GM18951 (cell line): ENCODE measurements at regions not wholly inside any gene's neighbourhood (a gene's known extent, or its start where the extent isn't known, plus 50 kb on each side); places are given as distances from the start of the nearest gene placed in this dataset.

Experiments used
- POLR2A ChIP-seq: IDR thresholded peaks from 4 replicates; pipeline ENCODE4 v1.6.1; 2011; ENCODE audit warnings: mild to moderate bottlenecking; ENCODE audit not compliant: insufficient read length, insufficient read depth; ENCODE audit errors: extremely low read depth
- in situ Hi-C: fragments of 300-500 bp; cut with MboI; formaldehyde crosslinking; loops from one replicate; pipeline ENCODE4 v1.12.0; 2022; ENCODE audit warnings: low sequenced_read_pairs, mixed read lengths, inconsistent platforms; ENCODE audit not compliant: unreplicated experiment

DNA sequence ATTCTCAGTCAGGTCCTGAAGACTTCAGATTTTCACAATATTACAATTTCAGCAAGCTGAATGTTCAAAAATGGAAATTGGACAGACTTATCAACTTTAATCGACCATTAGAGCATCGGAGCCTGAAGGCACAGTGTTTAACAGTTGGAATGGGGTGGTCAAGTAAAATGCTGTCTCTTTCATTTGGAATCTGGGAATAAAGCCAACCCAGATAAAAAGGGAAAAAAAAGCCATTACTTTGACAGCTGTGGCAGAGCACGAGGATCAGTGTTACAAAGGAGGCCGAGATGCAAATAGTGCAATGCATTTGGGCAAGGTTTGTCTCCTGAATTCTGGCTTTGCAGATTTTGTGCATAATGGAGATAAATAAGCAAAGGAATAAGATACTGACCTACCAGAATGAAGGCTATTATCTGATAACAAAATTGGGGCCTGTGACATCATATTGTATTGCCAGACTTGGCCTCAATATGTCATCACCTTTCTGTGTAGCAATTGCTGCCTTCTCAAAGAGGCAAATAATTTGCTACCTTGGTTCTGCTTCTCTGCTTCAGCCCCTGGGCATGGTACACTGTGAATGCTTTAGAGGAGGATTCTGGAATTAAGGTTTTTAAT is 277.5 kb upstream of the KLHL29 start:
- no peak for TF ChIP-seq POLR2A
- in situ Hi-C loops = no loop called here

DNA sequence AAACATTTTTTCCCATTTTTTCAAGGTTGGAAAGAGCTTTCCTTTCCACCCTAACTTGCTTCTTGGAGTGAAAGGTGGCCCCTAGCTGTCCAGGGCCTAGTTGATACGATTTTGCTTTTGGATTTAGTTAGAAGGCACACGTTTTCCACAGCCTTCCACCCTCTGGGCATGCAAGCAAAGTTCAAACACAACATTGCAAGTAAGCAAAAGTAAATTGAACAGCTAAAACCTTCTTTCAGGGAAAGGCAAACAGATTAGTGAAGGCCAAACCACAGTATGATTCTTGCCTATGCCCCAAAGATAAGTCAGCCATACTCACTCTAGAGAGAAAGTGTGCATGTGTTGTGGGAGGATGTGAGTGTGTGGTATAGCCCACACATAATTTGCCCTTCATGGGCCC is 273.7 kb upstream of the KLHL29 start:
- in situ Hi-C loops = no loop called here
- TF ChIP-seq POLR2A = no peak

DNA sequence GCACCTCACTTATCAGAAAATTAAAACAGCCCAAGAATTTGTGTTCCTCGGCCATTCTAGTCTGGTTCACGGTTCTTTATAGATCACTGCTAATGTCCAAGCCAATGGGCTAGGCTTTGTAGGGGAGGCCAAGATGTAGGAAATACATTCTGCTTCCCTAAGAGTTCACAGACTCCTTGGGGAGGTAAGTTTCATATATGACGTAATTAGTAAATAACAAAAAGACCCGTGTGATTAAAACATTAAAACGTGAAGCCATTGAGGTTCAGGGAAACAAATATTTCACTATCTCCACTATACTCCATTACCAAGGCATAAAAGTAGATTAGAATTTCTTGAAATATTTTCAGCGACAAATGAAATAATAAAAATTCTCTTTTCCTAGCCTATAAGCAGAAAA is 272.5 kb upstream of the KLHL29 start:
- no peak for TF ChIP-seq POLR2A
- in situ Hi-C loops = no loop called here

DNA sequence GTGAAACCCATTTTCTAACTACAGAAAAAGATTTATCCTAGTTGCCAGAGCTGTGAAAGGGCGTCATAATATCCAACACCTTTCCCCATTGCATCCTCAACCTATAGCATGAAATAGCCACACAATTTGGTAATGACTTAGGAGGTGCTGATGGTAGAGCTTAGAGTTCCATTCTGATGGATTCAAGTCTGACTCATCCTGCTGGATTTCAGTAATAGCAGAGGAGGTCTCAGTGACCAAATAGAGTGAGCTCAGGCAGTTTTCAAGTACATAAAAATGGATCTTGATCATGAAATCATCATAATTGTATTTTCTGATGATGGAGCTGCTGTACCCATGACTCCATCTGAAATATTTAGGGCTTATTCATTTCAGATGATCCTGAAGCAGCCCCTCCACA is 270.7 kb upstream of the KLHL29 start:
- TF ChIP-seq POLR2A = no peak
- in situ Hi-C loops = no loop called here

GRCh38 chr2:23118313-23118712 is 266.7 kb upstream of the KLHL29 start:
- in situ Hi-C loops = no loop called here
- TF ChIP-seq POLR2A = no peak

DNA sequence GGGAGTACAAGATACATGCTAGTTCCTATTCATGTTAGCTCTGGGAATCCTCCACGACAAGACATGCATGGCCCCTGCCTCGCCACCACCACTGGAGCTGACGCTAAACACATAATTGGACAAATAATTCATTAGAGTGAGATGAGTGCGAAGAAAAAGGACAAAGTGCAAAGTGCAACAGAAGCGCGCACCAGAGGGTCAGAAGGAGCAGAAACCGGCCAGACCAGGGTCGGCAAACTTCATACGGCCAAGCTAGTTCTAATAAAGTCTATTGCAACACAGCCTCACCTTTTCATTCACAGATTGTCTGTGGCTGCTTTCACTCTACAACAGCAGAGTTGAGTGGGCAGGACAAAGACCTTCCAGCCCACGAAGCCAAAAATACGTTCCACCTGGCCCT is 266.1 kb upstream of the KLHL29 start:
- in situ Hi-C loops = no loop called here
- no peak for TF ChIP-seq POLR2A

DNA sequence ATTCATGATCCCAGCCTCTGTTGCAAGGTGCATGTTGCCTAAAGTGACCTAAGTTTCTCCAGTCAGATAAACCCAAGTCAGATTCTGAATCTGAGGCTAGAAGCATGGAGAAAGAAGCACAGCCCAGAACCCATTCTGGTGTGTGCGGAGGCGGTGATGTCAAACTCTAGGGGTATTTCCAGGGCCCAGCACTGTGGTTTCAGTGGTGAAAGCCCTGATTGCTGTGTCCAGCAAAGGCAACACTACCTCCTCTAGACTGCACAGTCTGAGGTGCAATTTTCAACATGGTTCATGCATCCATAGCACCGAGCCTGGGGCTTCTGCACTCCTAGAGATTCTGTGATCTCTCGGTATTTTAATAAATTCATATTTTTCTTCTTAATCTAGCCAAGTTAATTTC is 264.8 kb upstream of the KLHL29 start:
- in situ Hi-C loops = no loop called here
- TF ChIP-seq POLR2A = no peak

DNA sequence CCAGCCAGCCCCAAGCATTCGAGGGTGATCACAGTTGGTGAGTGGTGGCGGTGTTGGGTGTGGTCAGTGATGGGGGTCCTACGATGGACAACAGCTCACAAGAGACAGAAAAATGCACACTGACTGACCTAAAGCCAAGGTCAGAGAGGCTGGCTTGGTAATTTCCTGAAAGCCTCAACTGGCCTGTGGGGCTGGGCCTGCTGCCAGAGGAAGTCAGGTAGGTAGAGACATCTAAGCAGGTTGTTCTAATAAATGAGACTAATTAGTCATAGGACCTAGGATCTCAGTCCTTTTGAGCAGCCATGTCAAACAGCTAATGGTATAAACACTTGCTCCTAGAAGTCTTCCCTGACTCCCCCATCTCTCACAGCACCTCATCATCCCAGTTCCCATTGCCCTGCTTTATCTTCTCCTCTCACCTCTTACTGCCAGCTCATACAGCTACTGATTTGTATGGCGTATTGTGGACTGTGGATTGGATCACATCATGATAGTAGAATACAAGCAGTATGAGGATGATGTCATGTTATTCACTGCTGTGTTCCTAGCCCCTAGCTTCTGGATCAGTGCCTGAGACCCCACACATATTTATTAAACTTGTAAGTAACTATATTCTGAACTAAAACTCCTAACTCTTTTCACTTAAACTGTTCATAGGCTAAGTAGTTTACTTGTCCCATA is 262.9 kb upstream of the KLHL29 start:
- in situ Hi-C loops = no loop called here
- TF ChIP-seq POLR2A = no peak

DNA sequence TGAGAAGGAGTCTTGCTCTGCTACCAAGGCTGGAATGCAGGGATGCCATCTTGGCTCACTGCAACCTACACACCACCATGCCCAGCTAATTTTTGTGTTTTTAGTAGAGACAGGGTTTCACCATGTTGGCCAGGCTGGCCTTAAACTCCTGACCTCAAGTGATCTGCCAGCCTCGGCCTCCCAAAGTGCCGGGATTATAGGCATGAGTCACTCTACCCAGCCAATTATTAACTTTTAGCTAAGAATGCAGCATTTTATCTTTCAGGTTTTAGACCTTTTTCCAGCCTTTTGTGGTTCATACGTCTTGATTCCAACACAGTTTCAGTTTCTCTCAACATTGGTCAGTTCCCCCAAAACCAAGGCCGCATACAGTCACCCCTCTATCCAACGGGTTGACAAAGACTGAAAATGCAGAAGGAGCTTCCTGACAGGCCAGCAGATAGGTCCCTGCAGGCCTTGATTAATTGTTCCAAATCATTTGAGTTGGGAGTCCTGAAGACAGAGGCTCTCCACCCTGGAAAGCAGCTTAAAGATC is 262.2 kb upstream of the KLHL29 start:
- in situ Hi-C loops = no loop called here

GRCh38 chr2:23123686-23124085 is 261.3 kb upstream of the KLHL29 start:
- no peak for TF ChIP-seq POLR2A
- in situ Hi-C loops = no loop called here

More for the DNA sequence above, 262.2 kb upstream of the KLHL29 start:
- TF ChIP-seq POLR2A = no peak

DNA sequence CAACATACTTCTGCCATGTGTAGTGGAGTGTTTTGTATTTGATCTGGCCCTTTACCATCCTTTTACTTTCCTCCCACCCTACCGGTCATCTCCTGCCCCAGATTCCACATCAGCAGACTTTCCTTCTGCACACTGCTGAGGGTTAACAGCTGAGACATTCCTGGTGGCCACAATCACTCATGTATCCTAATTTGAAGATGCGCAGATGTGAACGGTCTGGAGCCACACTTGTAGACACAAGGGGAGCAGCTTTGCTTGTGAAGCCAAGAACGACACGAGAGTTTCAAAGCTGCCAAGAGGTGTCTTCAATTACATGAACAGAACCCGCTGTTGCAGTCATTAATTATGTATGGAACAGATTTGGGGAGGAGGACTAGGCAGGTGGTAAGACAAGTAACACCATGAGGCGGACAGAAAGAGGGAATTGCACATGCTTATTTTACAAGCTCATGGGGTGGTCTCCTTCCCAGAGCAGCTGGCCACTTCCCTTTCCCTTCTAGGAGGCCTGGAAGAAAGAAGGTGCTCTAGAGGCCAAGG is 260.7 kb upstream of the KLHL29 start:
- TF ChIP-seq POLR2A = no peak
- in situ Hi-C loops = no loop called here

- no peak for TF ChIP-seq POLR2A
- in situ Hi-C loops = no loop called here
Measured at GRCh38 chr2:23127465-23127864, 257.5 kb upstream of the KLHL29 start.

- in situ Hi-C loops = no loop called here
- no peak for TF ChIP-seq POLR2A
Measured at GRCh38 chr2:23128684-23129292, 256.2 kb upstream of the KLHL29 start.
